Gastroesophageal sphincter (tissue), 3 donors: ENCODE measurements at regions not wholly inside any gene's neighbourhood (a gene's known extent, or its start where the extent isn't known, plus 50 kb on each side); places are given as distances from the start of the nearest gene placed in this dataset.

ENCODE experiments used
- EP300 ChIP-seq: sonication (generic); formaldehyde crosslinking; IDR thresholded peaks from one replicate; pipeline ENCODE4 v1.6.1; 2017; ENCODE audit warnings: antibody characterized with exemption, mild to moderate bottlenecking
- POLR2A ChIP-seq, 2 donors: fragments of 450-650 bp; IDR thresholded peaks; one replicate each; pipeline ENCODE4 v1.6.1; 2017; ENCODE audit warnings: antibody characterized with exemption in 2 of 2, mild to moderate bottlenecking in 2 of 2, moderate library complexity in 1 of 2
- POLR2AphosphoS5 ChIP-seq: sonication (generic); formaldehyde crosslinking; IDR thresholded peaks from one replicate; pipeline ENCODE4 v1.6.1; 2017; ENCODE audit warnings: antibody characterized with exemption
- TF ChIP-seq, protein P1 (sequence below), 4 experiments: fragments of 200-600 bp in 2 of 4; fragments of 450-650 bp in 2 of 4; sonication (generic) in 1 of 4; IDR thresholded peaks; one replicate each; pipeline ENCODE4 v1.5.1; 2017 to 2019; ENCODE audit warnings: antibody characterized with exemption in 4 of 4, mild to moderate bottlenecking in 2 of 4, moderate library complexity in 2 of 4

- TF ChIP-seq, protein P1, sequence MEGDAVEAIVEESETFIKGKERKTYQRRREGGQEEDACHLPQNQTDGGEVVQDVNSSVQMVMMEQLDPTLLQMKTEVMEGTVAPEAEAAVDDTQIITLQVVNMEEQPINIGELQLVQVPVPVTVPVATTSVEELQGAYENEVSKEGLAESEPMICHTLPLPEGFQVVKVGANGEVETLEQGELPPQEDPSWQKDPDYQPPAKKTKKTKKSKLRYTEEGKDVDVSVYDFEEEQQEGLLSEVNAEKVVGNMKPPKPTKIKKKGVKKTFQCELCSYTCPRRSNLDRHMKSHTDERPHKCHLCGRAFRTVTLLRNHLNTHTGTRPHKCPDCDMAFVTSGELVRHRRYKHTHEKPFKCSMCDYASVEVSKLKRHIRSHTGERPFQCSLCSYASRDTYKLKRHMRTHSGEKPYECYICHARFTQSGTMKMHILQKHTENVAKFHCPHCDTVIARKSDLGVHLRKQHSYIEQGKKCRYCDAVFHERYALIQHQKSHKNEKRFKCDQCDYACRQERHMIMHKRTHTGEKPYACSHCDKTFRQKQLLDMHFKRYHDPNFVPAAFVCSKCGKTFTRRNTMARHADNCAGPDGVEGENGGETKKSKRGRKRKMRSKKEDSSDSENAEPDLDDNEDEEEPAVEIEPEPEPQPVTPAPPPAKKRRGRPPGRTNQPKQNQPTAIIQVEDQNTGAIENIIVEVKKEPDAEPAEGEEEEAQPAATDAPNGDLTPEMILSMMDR (IDR thresholded peaks at IDR 0.05) = no peak
- no peak for TF ChIP-seq EP300
- no peak for TF ChIP-seq POLR2A (IDR thresholded peaks at IDR 0.05)
- TF ChIP-seq POLR2AphosphoS5 = no peak
Measured at GRCh38 chr2:37786854-37787253, 115.4 kb upstream of the CDC42EP3 start.
